Stimulated activated CD4-positive, alpha-beta T cell treated with anti-CD3 and anti-CD28 coated beads, TNF-alpha, amount 100 ng/mL, for 48 hours (primary cell): ENCODE measurements at regions not wholly inside any gene's neighbourhood (a gene's known extent, or its start where the extent isn't known, plus 50 kb on each side); places are given as distances from the start of the nearest gene placed in this dataset.

Experiments
- DNase-seq, 3 donors: peaks; one replicate each; pipeline ENCODE4 v3.0.0-alpha.2; 2020; ENCODE audit warnings: low read depth in 3 of 3

DNA sequence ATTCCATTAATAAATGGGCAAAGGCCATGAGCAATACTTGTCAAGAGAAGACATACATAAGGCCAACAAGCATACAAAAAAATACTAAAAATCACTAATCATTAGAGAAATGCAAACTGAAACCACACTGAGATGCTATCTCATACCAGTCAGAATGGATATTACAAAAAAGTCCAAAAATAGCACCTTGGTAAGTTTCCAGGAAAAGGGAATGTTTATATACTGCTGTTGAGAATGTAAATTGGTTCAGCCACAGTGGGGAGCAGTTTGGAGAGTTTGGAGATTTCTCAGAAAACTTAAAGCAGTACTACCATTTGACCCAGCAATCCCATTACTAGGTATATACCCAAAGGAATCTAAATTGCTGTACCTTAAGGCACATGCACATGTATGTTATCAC, 467.7 kb downstream of the CDH11 start:
- no peak for DNase-seq

DNA sequence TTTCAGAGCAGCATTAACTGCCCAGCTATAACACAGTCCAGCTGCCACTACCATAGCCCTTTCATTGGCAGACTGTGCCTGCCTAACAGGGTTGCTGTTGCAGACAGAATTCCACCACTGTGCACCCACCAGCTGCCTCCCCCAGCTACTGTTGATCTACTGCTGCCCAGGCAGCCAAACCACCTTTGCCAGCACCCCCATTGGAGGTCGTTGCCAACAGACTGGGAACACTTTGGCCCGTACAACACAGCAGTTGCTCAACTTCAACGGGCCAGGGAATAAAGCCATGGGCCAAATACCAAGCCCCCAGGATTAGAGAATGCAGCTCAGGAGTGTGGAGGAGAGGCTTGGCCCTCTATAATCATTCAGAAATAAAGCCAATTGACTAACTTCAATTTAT, 473.6 kb downstream of the CDH11 start:
- DNase-seq, result no peak

DNA sequence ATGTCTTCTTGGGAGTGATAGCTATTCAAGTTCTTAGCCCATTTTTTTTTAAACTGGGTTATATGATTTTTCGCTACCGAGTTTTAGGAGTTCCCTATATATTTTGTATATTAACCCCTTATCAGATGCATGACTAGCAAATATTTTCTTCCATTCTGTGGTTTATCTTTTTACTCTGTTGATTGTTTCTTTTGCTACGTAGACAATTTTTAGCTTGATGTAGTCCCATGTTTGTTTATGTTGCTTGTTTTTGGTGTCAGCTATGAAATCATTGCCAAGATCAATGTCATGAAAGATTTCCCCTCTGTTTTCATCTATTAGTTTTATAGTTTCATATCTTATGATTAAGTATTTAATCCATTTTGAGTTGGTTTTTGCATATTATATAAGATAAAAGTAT, 480.5 kb downstream of the CDH11 start:
- DNase-seq, result no peak

DNA sequence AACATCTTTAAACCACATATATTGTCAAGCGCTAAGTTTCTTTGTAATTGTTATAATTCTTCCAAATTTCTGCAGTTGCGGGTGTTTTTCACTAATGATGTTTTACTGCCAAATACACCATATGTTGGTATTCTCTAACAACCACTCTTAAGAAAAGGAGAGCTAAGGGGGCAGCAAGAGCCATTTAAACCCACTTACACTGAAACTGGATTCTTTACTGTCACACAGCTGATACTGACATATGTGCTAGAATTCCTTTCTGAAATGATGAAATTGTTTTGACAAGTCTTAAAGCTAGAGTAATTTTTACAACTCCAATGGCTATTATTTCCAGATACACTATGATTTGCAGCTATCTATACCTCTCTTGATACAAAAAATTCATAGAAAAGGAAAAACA, 483.1 kb downstream of the CDH11 start:
- DNase-seq, result no peak

DNA sequence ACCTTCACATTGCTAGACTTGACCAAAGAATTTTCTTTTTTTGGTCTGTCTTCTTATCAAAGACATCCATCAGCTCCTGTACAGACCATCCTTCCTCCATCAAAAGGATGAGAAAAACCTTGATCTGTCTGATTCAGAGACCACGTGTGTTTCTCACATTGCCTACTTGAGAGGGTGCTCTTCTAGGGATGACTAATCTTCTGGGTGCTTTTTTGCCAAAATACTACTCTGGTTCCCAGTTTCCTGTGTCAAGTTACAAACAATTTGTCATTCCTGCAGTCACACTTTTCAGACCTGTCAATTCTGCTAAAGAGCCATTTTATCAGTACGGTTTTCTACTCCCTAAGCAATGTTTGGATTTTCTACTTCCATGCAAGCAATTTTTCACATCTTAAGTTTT, 492.2 kb downstream of the CDH11 start:
- DNase-seq, result no peak

DNA sequence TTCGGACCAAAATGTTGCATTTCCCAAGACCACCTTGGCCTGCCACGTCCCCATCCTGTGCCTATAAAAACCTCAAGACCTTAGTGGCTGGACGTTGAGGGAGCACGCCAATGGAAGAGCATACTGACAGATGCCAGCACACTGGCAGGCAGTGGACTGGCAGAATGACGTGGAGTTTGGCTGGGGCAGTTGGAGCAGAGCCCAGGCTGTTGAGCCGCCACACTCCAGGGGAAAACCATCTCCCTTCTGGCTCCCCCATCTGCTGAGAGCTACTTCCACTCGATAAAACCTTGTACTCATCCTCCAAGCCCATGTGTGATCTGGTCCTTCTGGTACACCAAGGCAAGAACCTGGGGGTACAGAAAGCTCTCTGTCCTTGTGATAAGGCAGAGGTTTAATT, 494.1 kb downstream of the CDH11 start:
- DNase-seq, result no peak

DNA sequence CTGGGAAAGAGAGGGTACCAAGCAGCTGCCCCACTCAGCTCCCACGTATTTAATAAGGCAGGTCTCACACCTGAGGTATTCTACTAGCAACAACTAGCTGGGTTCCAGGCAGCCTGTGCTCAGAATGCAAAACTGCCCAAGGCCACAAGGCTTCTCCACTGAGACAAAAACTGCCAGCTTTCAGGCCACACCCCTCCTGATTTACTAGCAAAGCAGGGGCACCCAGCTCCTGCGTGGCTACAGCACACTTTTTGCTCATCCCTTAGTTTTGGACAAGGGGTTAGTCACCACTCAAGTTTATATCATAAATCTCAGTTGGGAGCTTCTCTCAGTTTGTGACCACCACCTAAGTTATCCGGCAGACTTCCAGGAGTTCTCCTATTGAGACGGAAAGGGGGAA, 494.6 kb downstream of the CDH11 start:
- no peak for DNase-seq

DNA sequence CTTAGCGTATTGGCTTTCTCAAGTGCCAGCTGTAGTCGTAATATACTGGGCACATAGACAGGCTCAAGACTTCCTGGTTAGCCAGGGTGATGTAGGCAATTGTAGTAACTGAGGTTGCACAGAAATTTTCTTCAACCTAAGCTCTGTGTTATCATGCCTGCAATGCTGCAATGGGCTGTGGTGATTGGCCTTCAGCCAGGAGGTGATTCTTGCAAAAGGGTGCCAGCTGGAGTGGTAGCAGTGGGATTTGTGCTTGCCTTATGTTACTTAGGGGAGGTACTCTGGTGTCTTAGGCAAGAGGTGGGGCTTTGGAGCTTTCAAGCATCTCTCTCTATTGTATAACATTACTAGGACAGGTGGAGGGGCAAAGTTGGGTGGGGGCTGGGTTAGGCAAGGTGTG, 495.1 kb downstream of the CDH11 start:
- no peak for DNase-seq

DNA sequence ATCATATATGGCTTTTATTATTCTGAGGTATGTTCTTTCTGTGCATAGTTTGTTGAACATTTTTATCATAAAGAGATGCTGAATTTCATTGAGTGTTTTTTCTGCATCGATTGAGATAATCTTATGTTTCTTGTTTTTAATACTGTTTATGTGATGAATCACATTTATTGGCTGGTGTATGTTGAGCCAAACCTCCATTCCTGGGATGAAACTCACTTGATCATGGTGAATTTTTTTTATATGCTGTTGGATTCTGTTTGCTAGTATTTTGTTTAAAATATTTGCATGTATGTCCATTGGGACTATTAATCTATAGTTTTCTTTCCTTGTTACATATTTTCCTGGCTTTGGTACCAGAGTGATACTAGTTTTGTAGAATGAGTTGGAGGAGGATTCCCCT, 500.2 kb downstream of the CDH11 start:
- DNase-seq, result no peak

DNA sequence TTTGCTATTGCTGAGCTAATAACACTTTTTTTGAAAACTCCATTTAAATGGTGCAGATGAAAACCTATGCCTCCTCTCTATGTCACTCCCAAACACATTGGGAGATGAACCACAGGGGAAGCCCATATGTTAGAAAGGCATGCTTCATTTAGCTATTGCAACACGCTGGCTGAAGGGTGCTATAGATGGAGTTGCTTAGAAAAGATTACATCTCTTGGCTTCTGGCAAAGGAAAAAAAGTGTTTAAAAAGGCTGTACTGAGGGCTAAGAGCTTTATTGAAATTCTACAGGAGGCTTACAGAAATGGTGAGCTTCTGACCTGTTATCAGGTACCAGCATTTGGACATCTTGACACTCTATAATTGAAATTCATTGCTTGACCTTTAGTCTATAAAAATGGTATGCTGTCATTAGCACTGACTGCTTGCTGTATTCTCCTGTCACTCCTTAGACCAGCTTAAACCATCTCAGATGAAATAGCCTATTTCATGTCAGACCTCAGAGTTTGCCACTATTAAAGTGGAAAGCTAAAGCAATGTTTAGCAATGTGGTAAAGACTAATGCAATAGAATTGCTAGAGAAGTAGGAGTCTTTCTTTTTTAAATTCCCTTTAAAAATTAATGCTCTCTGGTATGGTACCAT, 503.9 kb downstream of the CDH11 start:
- no peak for DNase-seq

DNA sequence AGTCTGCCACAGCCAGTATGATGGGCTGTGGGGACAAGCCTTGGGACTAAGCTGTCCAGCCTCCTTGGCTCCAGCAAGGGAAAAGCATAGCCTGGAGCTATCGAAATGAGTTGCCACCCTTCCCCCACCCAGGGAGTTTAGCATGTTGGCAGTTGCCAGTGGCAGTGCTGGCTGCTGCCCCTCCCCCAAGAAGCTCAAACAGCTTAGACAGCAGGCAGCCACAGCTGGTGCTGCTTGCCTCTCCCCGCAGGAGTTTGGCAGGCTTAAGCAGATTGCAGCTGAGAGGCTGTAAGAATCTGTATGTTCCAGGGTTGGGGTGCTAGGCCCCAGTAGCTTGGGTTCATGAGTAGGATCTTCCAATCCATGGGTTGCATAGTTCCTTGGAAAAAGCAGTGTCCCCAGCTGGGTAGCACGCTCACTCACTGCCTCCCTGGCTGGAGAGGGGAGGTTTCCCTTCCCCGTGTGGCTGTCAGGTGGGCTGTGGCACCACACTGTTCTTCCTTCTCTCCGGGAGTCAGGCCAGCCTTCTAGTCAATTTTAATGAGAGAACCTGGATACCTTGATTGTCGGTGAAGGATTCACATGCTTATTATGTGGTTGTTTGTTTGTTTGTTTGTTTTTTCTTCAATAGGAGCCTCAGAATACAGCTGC, 506.1 kb downstream of the CDH11 start:
- DNase-seq, result no peak

DNA sequence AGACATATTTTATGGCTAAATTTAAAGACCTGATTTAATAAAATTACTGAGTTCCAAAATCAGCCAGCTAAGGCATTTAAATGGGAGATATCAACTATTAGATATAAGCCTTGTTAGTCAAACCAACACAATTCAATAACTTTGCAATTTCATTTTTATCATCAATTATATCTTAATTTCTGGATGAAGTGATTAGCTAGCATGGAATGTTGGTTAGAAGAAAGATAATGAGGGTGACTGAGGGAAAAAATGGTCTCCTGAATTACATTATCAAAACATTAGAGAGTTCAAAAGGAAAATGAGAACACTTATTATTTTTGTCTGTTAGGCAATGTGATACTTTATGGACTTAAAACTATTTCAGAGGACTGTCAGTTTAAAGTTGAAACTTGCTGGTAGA, 525.7 kb downstream of the CDH11 start:
- DNase-seq, result no peak

DNA sequence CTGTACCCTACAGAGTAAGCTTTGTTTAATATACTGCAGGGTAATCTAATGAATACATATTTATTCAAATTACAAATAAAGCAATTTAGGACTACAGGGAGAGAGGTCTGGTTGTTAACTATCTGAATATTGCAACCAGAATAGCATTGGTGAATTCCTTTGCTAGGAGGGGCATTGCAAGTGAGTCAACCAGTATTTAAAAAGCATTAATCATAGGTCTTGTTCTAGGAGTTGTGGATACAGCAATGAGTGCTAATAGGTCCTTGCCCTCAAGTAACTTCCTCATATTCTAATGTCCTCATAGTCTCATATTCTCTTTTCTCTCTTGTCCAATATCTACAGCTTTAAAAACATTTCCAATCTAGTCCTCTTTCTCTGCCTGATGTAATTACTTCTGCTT, 531.4 kb downstream of the CDH11 start:
- DNase-seq, result no peak

DNA sequence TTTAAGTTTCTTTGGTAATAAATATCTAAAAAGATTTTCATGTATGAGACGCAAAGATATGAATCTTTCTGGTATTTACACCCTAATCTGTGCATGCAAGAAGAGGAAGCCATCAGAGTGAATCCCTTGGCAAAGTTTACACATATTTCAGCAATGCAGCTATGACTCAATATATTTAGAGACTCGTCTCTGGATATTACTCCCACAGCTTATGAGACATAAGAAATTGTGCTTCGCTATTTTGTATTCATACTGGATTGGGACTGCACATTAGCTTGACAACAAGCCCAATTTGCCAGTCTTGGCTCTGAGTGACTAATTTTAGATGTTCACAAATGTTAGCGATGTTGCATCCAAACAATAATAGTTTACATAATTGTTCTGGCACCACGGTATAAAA, 532.0 kb downstream of the CDH11 start:
- no peak for DNase-seq

DNA sequence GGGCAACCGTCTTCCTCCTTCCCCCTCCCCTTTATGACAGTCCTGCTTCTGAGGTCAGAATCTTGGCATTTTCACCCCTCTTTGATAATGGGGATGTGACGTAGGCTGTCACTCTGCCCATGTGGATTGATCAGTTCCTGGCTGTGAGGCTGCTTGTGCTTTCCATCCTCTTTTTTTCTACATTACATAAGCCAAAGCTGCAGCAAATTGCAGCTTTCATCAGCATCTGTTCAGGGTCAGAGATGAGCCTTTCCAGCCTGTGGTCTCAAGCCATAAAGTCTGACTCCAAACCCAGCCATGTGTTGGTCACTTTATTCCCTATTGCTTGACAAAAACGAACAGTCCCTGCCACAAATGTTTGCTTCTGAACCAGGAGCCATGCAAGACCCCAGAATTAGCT, 535.1 kb downstream of the CDH11 start:
- no peak for DNase-seq

DNA sequence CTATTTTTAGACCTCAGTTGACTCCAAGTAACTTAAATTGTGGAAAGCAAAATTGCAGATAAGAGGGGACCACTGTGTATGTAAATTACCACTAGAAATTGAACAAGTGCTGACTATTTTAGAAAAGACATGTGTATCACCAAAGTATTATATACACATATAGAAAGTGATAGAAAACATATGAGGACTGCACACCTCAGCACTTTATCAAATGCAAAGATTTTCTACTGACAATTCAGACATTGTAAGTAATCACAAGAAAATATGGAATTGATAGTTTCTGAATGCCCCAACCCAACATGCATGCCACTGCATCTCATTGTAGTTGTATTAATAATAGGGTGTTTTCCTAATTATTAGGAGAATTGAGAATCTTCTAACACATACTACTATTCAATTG, 536.5 kb downstream of the CDH11 start:
- DNase-seq, result no peak

DNA sequence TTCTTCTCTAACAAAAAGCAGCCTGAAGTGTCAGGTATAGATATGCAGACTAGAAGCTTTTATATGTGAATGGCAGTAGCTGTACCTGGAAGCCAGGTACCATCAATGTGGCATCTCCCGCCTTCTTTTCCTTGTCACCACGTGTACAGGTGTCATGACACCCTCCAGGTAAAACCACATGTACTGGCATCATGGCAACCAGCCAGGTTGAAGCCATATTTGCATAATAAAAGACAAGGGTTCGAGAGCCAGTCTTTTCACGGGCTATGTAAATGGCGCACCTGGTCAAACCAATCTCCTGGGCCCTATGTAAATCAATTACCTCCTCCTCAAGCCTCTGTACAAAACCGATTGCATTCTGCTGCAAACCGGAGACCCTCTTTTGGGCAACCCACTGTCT, 541.3 kb downstream of the CDH11 start:
- DNase-seq, result no peak

DNA sequence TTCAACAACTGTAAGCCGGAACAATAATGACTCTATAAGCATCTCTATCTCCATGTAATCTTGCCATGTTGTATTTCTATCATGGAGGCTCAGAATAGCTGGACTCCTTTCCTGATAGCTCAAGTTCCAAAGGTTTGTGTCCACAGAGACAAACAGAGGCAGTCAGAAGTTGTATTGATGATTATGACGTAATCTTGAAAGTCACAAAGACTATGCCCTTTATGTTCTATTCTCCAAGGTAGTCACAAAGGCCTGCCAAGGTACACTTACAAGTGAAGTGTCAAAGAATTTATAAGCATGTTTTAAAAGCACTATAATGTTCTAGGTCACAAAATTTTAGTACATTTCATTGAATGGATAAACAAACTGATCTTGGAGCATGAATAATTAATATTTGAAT, 542.2 kb downstream of the CDH11 start:
- DNase-seq, result no peak

DNA sequence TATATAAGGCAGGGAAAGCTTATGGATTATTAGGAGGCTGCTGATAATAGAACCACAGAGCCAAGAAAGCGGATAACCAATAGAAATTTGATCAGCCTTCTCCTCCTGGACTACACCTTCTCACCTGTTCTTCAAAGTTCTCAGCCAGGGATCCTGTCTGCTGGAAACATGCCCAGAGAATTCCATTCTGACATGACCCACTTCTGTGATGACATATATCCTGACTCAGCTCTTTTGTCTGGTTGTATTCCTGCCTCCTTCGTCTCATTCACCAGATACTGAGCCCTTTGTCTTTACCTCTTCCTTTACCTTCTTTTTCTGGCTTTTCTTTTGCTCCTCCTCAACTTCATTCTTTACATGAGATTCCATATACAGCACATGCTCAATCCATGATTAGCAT, 576.1 kb downstream of the CDH11 start:
- no peak for DNase-seq

DNA sequence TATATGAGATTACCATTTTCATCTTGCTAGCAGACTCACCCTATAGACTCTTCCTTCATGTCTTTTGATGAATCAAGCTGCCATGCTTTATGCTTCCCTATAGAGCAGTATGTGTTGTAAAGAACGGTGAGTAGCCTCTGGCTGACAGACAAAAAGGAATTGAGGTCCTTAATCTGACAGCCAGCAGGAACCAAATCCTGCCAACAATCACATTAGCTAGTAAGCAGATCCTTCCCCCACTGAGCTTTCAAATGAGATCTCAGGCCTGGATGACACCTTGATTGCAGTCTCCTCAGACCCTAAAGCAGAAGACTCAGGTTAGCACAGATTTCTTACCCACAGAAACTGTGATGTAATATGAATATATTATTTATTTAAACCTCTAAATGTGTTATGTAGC, 577.0 kb downstream of the CDH11 start:
- DNase-seq, result no peak

DNA sequence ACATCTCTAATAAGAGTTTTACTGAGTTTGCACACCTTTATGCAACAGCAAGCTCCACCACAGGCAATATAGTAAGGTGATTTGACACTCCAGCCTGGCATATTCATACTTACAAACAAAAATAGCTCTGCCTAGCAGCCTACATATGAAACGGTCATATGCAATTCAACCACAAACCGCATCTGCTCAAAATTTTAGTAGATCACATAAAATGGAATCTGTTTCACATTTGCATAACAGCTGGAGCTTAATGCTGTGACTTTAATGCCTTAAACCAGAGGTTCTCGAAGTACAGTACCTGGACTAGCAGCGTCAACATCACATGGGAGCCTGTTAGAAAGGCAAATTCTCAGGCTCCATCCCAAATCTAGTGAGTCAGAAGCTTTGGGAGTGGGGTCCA, 578.4 kb downstream of the CDH11 start:
- DNase-seq, result no peak

DNA sequence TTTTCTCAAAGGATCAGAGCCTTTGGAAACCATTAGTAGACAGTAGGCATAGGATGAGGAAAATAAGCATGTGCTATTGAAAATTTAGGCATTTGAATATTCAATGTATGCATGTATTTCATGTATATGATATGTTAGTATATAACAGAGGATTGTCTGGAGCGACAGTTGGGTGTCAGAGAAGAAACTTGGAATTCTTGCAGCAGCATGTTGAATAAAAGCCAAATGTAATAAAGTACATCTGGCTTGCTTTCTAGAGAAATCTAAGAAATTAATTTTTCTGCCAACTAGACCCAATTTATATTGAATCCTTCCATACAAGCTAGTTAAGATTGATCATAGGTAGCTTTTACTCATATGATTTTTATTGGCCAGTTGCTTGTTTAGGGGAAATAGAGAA, 578.8 kb downstream of the CDH11 start:
- DNase-seq, result no peak

DNA sequence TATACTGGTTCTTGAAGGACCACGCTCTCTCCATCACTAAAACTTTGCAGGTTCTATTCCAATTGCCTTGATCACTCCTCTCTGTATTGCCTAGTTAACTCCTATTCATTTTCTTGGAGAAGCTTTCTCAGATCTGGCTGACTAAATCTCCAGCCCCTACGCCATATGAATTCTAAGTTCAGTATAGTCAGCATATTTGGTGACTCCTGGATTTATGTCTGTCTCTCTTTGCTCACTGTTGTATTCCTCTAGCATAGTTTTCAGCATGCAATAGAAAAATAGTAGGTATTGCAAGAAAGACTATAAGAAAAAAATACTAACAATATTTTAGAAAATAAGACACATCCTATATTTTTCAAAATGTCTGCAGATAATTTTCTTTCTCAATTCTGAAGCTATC, 579.7 kb downstream of the CDH11 start:
- DNase-seq, result no peak

DNA sequence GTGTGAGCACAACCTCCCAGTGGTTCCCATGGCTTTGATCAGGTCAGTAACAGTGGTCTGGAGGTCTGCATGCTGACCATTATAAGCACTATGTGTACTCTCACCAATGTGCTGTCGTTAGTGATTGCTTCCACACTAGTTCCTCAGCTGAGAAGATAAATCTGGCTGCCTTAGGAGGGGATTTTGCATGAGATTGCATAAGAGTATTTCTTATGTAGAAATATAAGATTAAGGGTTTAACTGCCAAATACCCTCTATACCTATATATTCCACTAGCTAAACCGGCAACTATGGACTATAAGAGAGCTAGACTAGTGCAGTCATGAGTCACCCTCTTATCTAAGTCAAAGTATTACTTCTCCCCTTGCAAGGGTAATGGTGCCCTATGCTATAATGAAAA, 580.2 kb downstream of the CDH11 start:
- no peak for DNase-seq
